GM13976 (cell line): ENCODE measurements at regions not wholly inside any gene's neighbourhood (a gene's known extent, or its start where the extent isn't known, plus 50 kb on each side); places are given as distances from the start of the nearest gene placed in this dataset.

ENCODE experiments used
- DNase-seq: peaks from one replicate; pipeline ENCODE4 v3.0.0; 2012; ENCODE audit warnings: low spot score
- in situ Hi-C: fragments of 300-500 bp; cut with MboI; formaldehyde crosslinking; loops from one replicate; pipeline ENCODE4 v1.12.0; 2022; ENCODE audit warnings: low sequenced_read_pairs, mixed read lengths, inconsistent platforms; ENCODE audit not compliant: unreplicated experiment
- TF ChIP-seq, protein P1 (sequence below): IDR thresholded peaks from 2 replicates; pipeline ENCODE4 v1.5.1; 2012; ENCODE audit warnings: borderline replicate concordance, mild to moderate bottlenecking; ENCODE audit not compliant: insufficient read depth; ENCODE audit errors: extremely low read depth, missing control alignments, control extremely low read depth

DNA sequence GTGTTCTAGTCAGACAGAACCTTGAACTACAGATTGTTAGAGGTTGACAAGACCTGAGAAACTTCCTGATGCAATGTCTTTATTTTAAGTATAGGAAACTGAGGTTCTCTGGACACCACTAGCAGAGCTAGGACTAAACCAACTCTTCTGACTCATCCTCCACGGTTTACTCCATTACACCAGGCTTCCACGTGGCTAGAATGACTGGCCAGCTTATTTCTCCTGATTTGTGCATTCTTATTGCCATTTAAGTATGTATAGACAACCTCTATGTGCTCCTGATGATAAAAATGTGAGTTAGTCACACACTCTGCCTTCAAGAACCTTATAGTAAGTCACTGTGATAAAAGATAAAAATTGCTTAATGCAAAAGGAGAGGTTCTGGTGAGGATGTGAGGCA lies 182.7 kb downstream of the MEX3B start:
- DNase-seq, result no peak
- TF ChIP-seq, protein P1, sequence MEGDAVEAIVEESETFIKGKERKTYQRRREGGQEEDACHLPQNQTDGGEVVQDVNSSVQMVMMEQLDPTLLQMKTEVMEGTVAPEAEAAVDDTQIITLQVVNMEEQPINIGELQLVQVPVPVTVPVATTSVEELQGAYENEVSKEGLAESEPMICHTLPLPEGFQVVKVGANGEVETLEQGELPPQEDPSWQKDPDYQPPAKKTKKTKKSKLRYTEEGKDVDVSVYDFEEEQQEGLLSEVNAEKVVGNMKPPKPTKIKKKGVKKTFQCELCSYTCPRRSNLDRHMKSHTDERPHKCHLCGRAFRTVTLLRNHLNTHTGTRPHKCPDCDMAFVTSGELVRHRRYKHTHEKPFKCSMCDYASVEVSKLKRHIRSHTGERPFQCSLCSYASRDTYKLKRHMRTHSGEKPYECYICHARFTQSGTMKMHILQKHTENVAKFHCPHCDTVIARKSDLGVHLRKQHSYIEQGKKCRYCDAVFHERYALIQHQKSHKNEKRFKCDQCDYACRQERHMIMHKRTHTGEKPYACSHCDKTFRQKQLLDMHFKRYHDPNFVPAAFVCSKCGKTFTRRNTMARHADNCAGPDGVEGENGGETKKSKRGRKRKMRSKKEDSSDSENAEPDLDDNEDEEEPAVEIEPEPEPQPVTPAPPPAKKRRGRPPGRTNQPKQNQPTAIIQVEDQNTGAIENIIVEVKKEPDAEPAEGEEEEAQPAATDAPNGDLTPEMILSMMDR, result no peak
- in situ Hi-C loops, result no loop called here

DNA sequence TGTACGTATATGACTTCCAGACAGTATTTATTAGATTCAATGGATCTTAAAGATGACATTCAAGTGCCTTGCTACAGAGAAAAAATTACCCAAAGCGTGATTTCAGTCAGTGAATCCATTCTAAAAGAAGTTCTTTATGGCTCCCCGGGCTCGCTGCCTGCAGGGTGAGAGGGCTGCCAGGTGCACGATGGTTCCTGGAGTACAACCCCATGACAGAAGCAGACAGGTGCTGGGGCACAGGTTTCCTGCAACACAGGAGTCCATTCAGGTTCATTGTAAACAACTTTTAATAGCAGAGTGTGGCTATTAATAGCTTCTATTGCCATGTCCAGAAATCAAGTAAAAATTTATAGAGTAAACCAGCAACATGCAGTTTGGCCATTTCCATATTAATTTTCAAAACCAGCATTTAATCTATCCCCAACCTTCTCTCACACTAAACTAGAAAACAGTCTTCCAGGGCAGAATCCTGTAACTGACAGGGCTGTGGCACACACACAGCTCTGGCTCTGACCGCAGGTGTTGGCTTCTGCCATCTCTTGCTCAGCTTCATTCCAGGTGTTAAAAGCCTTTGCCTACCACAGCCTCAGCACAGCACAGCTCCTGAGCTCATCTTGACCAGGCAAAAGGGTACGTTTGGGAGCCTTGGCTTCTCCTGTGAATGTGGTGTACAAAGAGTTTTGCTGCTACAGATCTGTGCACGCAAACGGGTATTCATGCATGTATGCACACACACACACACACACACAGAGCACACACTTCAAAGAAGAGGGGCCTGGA lies 185.9 kb downstream of the MEX3B start:
- TF ChIP-seq, protein P1, result no peak
- in situ Hi-C loops, result no loop called here
- DNase-seq, result no peak

DNA sequence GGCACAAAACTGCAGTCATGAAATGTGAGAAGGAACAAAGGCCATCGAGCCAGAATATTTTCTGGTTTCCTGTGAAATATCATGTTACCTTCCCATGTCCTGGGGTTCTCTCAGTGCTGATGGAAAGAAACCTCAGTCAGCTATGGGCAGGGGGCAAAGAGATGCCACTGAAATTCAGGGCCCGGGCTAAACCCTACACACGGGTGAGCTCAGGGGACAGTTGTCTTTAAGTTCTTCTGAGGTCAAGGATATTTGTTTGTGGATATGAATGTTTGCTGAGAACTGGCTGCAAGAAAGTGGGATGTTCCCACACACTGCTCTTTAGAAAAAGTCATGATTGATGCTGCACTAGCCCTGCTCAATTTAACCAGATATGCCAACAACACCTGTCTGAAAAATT lies 187.2 kb downstream of the MEX3B start:
- in situ Hi-C loops, result no loop called here
- TF ChIP-seq, protein P1, result no peak
- no peak for DNase-seq

DNA sequence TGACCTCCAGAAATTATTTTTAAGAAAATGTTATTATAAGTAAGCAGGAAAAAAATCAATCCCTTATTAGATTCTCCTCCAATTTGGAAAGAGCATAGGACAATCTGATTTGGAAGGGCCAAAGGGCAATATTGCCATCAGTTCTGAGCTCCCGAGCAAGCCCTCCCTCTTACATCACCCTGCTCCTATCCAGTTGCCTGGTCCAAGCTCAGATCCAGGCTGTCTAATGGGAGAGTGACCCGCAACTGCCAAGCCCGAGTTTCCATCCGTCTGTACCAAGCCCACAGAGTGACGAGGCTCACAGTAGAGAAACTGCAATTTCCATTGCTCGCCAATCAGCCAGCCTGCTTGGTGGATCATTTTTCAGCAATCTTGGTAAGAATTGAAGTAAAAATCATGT lies 187.7 kb downstream of the MEX3B start:
- TF ChIP-seq, protein P1, result no peak
- in situ Hi-C loops, result no loop called here

DNA sequence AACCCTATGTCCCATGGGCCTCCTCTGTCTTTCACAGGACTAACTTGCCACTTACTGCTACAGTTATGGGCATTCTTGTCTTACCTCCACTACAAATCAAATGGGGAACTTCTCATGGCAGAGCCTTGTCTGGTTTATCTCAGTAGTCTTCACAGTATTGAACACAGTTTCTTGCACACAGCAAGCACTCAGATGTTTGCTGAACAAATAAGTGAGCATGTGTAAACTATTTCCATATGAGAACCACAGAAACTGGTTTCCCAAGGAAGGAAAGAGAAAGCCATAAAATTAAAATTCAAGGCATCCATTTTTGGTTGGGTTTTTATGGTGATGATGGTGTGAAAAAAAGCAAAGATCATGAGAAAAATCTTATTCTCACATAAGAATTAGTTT lies 189.2 kb downstream of the MEX3B start:
- TF ChIP-seq, protein P1, result no peak
- in situ Hi-C loops, result no loop called here
- no peak for DNase-seq

More for the DNA sequence above, 187.7 kb downstream of the MEX3B start:
- no peak for DNase-seq

DNA sequence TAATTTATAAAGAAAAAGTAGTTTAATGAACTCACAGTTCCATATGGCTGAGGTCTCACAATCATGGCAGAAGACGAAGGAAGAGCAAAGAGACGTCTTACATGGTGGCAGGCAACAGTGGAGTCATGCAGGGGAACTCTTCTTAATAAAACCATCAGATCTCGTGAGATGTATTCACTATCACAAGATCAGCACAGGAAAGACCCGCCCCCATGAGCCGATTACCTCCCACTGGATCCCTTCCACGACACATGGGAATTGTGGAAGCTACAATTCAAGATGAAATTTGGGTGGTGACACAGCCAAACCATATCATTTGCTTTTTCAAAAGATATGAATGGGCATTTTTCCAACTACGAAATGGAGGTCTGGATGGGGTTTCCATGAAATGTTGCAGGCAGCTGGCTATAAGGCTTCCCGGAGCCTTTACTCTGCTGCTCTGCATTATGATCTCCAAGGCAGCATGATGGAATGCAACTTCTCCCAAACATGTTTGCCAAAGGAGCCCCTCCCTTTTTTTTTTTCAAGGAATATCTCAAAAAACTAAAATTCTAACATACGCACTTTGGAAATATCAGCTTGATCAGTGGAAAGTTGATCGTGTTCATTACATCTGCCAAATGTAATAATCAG lies 189.7 kb downstream of the MEX3B start:
- TF ChIP-seq, protein P1, result no peak
- no peak for DNase-seq
- in situ Hi-C loops, result no loop called here
